Stimulated activated CD4-positive, alpha-beta T cell treated with anti-CD3 and anti-CD28 coated beads, Interleukin-1b, Interleukin-23, amount 100 ng/mL, for 1 hour (primary cell): ENCODE measurements at regions not wholly inside any gene's neighbourhood (a gene's known extent, or its start where the extent isn't known, plus 50 kb on each side); places are given as distances from the start of the nearest gene placed in this dataset.

Experiments used
- DNase-seq, 2 donors: peaks; one replicate each; pipeline ENCODE4 v3.0.0-alpha.2; 2020; ENCODE audit warnings: low read depth in 2 of 2

GRCh38 chr18:70387027-70387426, 98.2 kb downstream of the SOCS6 start:
- DNase-seq, result no peak

GRCh38 chr18:70386582-70386981, 97.7 kb downstream of the SOCS6 start:
- no peak for DNase-seq

GRCh38 chr18:70385474-70385873, 96.6 kb downstream of the SOCS6 start:
- DNase-seq, result no peak

- DNase-seq, result no peak
Observed at GRCh38 chr18:70384181-70384790, 95.4 kb downstream of the SOCS6 start.

GRCh38 chr18:70382992-70383717, 94.3 kb downstream of the SOCS6 start:
- no peak for DNase-seq

GRCh38 chr18:70382017-70382416, 93.2 kb downstream of the SOCS6 start:
- no peak for DNase-seq

GRCh38 chr18:70380915-70381896, 92.4 kb downstream of the SOCS6 start:
- DNase-seq, result no peak
